ENCODE measurements at regions not wholly inside any gene's neighbourhood (a gene's known extent, or its start where the extent isn't known, plus 50 kb on each side); places are given as distances from the start of the nearest gene placed in this dataset.

DNA sequence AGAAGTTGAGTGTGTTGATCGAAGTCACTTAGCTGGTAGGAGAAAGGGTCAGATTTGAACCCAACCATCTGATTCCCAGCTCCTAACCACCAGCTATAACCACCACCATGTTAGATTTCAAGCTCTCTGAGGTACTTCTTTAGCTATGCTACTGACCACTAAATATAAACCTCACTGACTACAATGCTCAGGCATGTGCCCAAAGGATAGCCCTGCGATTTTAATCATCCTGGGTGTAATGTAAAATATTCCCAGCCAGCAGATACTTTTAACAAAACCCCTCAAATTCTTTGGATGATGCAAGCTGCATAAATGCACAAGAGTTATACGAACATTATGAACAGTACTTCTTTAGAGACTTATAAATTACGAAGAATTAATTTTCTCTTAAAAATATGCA lies 115.2 kb upstream of the TSC22D2 start:
- TF ChIP-seq, protein P1, sequence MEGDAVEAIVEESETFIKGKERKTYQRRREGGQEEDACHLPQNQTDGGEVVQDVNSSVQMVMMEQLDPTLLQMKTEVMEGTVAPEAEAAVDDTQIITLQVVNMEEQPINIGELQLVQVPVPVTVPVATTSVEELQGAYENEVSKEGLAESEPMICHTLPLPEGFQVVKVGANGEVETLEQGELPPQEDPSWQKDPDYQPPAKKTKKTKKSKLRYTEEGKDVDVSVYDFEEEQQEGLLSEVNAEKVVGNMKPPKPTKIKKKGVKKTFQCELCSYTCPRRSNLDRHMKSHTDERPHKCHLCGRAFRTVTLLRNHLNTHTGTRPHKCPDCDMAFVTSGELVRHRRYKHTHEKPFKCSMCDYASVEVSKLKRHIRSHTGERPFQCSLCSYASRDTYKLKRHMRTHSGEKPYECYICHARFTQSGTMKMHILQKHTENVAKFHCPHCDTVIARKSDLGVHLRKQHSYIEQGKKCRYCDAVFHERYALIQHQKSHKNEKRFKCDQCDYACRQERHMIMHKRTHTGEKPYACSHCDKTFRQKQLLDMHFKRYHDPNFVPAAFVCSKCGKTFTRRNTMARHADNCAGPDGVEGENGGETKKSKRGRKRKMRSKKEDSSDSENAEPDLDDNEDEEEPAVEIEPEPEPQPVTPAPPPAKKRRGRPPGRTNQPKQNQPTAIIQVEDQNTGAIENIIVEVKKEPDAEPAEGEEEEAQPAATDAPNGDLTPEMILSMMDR (IDR thresholded peaks at IDR 0.05 in 2 of 3, conservative IDR thresholded peaks at IDR 0.05 in 1 of 3; ENCODE audit: borderline replicate concordance in 1 of 3, insufficient read depth in 1 of 3, low read depth in 2 of 3, low read length in 2 of 3): no peak
- TF ChIP-seq, protein P2, sequence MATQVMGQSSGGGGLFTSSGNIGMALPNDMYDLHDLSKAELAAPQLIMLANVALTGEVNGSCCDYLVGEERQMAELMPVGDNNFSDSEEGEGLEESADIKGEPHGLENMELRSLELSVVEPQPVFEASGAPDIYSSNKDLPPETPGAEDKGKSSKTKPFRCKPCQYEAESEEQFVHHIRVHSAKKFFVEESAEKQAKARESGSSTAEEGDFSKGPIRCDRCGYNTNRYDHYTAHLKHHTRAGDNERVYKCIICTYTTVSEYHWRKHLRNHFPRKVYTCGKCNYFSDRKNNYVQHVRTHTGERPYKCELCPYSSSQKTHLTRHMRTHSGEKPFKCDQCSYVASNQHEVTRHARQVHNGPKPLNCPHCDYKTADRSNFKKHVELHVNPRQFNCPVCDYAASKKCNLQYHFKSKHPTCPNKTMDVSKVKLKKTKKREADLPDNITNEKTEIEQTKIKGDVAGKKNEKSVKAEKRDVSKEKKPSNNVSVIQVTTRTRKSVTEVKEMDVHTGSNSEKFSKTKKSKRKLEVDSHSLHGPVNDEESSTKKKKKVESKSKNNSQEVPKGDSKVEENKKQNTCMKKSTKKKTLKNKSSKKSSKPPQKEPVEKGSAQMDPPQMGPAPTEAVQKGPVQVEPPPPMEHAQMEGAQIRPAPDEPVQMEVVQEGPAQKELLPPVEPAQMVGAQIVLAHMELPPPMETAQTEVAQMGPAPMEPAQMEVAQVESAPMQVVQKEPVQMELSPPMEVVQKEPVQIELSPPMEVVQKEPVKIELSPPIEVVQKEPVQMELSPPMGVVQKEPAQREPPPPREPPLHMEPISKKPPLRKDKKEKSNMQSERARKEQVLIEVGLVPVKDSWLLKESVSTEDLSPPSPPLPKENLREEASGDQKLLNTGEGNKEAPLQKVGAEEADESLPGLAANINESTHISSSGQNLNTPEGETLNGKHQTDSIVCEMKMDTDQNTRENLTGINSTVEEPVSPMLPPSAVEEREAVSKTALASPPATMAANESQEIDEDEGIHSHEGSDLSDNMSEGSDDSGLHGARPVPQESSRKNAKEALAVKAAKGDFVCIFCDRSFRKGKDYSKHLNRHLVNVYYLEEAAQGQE (IDR thresholded peaks at IDR 0.05; ENCODE audit: low read depth): no peak
- TF ChIP-seq EZH2 (IDR thresholded peaks at IDR 0.05): no peak

All from HCT116 (cell line).